Forelimb muscle (tissue), 1 donor: ENCODE measurements at regions not wholly inside any gene's neighbourhood (a gene's known extent, or its start where the extent isn't known, plus 50 kb on each side); places are given as distances from the start of the nearest gene placed in this dataset.
"Not testable (repeated sequence)": the region's sequence is repeated elsewhere in the genome, so short reads cannot be mapped to it uniquely, and the experiment has no call there.

Source experiments
- DNase-seq: peaks from one replicate; pipeline ENCODE4 v3.0.0-alpha.2; 2013; ENCODE audit warnings: low read depth

DNA sequence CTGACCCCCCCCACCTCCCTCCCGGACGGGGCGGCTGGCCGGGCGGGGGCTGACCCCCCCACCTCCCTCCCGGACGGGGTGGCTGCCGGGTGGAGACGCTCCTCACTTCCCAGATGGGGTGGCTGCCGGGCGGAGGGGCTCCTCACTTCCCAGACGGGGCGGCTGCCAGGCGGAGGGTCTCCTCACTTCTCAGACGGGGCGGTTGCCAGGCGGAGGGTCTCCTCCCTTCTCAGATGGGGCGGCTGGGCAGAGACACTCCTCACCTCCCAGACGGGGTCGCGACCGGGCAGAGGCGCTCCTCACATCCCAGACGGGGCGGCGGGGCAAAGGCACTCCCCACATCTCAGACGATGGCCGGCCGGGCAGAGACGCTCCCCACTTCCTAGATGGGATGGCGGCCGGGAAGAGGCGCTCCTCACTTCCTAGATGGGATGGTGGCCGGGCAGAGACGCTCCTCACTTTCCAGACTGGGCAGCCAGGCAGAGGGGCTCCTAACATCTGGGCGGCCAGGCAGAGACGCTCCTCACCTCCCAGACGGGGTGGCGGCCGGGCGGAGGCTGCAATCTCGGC, 597.6 kb downstream of the ZEB2 start:
- DNase-seq, result not testable (repeated sequence)

GRCh38 chr2:143918465-143918989, 601.4 kb downstream of the ZEB2 start:
- no peak for DNase-seq

DNA sequence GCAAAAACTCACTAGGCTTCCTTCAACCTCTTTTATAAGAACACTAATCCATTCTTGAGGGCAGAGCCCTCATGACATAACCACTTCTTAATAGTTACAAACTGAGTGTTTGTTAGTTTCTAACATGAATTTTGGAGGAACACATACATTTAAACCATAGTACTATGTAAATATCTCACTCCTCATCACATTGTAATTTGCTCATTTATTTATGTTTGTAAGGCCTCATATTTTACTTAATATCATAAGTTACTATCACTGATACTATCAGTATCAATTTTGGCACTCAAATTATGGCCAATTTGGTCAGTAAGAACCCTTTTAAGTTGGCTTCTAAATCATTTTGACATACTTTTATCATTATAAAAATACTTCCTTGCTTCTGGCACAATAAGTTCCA, 603.1 kb downstream of the ZEB2 start:
- DNase-seq, result no peak

DNA sequence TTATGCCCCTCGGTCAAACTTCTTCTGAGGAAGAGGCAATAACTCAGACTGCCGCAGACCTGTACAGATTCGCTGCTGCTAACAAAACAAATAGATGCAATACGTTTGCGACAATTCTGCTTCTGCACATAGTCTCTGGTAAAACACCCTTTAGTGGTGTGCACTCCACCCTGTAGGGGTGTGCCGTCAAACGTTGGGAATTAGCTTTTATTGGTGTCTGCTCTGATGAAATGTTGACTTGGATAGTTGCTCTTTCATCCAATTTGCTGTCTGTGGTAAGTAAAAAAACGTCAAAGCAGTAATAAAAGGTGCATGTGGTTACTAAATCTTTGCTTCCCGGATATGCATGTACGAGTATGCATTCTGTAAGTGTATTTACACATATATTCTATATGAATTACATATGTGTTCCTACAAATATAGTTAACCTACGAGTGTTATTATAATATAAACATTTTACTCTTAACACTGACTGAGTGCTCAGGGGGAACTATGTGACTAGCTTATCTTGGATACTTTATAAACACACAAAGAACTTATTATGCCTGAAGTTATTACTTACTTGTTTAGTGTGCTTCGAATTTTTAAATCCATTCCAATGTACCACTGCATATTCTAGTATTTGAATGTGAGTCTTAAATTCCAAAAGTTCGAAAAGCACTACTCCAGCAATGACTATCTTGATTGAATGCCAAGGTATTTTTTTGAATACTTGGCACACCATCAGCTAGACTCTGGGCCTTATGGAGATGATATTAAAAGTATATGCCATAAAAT, 610.2 kb downstream of the ZEB2 start:
- DNase-seq, result no peak

DNA sequence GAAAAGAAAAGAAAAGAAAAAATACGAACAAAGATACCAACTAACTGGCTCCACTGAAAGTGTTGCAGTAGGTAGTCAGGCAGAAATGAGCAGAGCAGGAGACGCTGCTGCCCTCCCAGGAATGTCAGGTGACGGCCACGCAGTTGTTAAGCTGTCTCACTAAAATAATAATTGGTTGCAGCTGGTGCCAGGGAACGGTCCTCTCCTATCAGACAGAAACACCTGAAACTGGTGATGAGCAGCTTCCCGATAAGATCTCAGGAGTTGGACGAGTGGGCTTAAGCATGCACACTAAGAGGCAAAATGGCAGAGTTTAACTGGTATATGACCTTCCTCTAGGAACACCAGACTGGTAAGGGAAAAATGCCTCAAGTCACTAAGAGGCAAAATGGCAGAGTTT, 611.1 kb downstream of the ZEB2 start:
- no peak for DNase-seq

DNA sequence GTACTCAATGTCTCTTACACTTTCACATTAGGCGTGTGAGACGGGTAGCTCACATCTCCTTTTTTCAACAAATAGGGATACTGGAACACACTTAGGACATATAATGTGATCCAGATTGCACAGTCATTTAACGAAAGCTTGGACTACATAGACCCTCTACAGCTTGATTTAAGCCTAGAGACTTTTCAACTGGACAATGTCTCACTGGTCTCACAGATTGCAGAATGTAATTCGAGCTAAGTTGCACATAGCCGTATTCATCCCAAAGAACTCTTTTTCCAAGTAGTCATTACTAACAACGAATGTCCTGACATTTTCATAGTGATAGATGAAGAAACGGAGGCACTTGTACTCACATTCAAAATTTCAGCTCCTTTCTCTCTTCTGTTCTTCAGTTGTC, 612.1 kb downstream of the ZEB2 start:
- no peak for DNase-seq

GRCh38 chr2:143906850-143907249, 613.1 kb downstream of the ZEB2 start:
- no peak for DNase-seq

GRCh38 chr2:143905587-143905986, 614.3 kb downstream of the ZEB2 start:
- DNase-seq, result no peak

DNA sequence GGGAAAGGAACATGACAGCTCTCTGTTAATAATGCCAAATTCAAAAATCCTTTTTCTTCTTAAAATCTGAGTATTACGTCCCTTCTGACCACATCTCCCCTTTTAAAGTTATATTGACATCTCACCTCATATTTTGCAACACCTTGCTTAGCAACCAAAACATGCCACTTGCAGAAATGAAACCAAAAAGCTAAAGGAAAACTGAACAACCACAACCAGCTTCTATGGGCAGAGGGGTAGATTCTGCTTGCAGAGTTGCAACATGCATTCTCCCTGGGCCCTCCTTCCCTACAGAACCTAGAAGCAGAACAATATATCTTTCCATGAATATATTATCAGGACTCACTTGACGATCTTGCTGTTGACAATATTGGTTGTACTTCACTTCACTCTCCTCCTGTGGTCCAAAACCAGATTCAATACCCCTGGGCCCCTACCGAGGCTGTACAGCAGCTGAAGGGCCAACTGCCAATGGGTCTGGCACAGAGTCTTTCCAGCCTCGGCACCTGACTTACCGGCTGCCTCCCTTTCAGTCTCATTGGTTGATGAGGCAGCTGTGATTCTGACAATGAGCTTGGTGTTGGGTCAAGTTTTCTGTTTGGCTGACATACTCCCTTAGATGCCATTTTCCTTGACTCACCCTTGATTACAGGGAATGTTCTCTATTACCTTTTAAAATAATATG, 616.6 kb downstream of the ZEB2 start:
- DNase-seq, result no peak

- DNase-seq, result no peak
Observed at GRCh38 chr2:143901185-143901842, 618.6 kb downstream of the ZEB2 start.

DNA sequence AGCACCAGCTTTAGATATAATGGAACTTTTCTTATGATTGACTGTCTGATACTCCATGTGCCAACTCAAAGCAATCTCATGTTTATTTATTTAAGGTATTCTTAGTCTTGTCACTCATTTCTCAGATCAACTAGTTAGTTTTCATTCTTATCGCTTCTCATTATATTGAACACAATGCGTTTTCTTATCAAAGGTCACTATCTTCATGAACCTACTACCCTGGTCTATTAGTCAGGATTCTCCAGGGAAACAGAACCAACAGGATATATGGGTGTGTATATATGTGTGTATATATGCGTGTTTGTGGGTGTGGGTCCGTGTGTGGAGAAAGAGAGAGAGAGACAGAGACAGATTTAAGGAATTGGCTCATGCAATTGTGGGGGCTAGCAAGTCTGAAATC, 619.9 kb downstream of the ZEB2 start:
- no peak for DNase-seq

GRCh38 chr2:143893371-143893770, 626.5 kb downstream of the ZEB2 start:
- DNase-seq, result no peak

DNA sequence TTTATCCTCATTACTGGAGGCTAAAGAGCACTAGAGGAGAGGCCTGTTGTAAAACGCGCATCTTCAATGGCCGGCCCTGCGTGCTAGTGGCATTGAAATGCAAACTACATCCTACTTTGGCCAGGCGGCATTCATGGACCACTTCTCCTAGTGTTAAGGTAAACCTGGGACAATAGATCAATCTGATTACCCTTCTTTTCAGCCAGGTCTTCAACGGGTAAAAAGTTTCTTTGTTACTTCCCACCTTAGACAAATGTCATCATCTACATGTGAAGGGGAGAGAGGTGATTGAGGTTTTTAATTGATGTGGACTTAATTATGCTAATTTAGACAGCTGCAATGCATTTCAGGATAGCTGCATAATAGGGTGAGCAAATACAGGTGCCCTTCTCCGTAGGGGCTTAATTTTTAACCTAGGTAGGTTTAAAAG, 628.0 kb downstream of the ZEB2 start:
- DNase-seq, result no peak

GRCh38 chr2:143890798-143891197, 629.1 kb downstream of the ZEB2 start:
- no peak for DNase-seq

- DNase-seq, result no peak
Observed at GRCh38 chr2:143889216-143889615, 630.7 kb downstream of the ZEB2 start.

DNA sequence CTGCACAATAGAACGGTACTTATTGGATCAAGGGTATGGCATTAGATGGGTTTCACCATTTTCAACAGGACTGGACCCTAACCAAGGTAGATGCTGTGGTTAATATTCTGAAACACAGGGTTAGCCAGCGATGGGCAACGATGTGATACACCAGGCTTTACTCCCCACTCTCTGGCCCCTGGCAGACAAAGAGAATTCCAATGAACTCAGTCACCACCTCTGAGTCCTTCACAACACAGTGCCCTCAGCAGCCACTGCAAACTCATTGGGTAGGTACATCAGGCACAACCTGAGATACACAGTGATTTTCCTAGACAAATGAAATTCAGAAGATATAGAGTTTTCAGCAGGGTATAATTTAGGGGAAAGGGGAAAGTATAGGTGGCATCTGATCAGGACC, 634.5 kb downstream of the ZEB2 start:
- DNase-seq, result no peak

GRCh38 chr2:143881246-143881645, 638.7 kb downstream of the ZEB2 start:
- no peak for DNase-seq

GRCh38 chr2:143877876-143878530, 641.9 kb downstream of the ZEB2 start:
- DNase-seq, result no peak

DNA sequence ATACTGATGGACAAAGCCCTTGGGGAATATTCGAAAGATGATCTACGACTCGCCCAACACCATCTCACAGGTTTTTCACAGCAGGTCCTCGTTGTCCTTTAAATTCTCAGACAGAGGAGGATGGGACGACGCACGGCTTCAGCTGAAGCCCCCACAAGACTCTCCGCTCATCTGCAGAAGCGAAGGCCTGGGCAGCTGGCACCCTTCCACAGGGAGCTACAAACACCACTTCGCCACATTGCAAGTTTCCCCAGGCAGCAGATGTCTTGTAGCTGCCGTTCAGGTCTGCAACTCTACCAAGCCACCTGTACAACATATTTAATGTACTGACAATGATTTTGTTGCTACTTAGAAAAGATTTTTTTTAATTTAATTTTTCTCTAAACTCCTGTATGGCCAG, 642.9 kb downstream of the ZEB2 start:
- no peak for DNase-seq

GRCh38 chr2:143875295-143876233, 644.4 kb downstream of the ZEB2 start:
- no peak for DNase-seq

DNA sequence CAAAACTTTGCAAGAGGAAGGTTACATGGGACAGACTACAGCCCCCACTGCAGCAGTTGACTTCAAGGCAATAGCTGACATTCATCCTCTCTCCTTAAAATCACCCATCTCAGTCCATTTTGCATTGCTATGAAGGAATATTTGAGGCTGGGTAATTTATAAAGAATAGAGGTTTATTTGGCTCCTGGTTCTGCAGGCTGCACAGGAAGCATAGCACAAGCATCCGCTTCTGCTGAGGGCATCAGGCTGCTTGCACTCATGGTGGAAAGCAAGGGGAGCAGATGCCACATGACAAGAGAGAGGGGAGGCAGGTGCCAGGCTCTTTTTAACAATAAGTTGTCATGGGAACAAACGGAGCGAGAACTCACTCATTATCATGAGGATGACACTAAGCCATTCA, 646.0 kb downstream of the ZEB2 start:
- DNase-seq, result no peak
